Thoracic aorta (tissue), 2 donors: ENCODE measurements at regions not wholly inside any gene's neighbourhood (a gene's known extent, or its start where the extent isn't known, plus 50 kb on each side); places are given as distances from the start of the nearest gene placed in this dataset.

ENCODE experiments used
- ATAC-seq: fragments of 150-250 bp; one replicate; pipeline ENCODE4 v1.8.0; 2017; ENCODE audit warnings: low read depth; ENCODE audit not compliant: insufficient number of reproducible peaks, low FRiP score
- DNase-seq: peaks from one replicate; pipeline ENCODE4 v3.0.0-alpha.2; 2020; ENCODE audit warnings: low spot score
- H3K27ac ChIP-seq, 2 donors: fragments of 200-600 bp; sonication (generic); 1 replicate in 1 of 2; 2 replicates in 1 of 2; pipeline ENCODE4 v1.5.1; 2016; ENCODE audit warnings: mild to moderate bottlenecking in 2 of 2, moderate library complexity in 2 of 2
- H3K27me3 ChIP-seq: fragments of 200-600 bp; sonication (generic); replicated peaks from 2 replicates; pipeline ENCODE4 v1.6.0; 2016; ENCODE audit warnings: mild to moderate bottlenecking; ENCODE audit not compliant: insufficient read depth
- H3K36me3 ChIP-seq: fragments of 200-600 bp; sonication (generic); one replicate; pipeline ENCODE4 v1.5.1; 2016
- H3K4me1 ChIP-seq, 2 donors: fragments of 200-600 bp; sonication (generic); 1 replicate in 1 of 2; 2 replicates in 1 of 2; pipeline versions ENCODE4 v1.5.1 to v1.6.0; 2016; ENCODE audit warnings: low read depth in 2 of 2, mild to moderate bottlenecking in 1 of 2; ENCODE audit not compliant: control insufficient read depth in 1 of 2
- H3K4me3 ChIP-seq: fragments of 200-600 bp; sonication (generic); 2 replicates; pipeline ENCODE4 v1.5.1; 2016; ENCODE audit warnings: mild to moderate bottlenecking
- H3K9me3 ChIP-seq: fragments of 200-600 bp; sonication (generic); 2 replicates; pipeline ENCODE4 v1.5.1; 2016
- TF ChIP-seq, protein P1 (sequence below): fragments of 200-600 bp; sonication (generic); IDR thresholded peaks from one replicate; pipeline ENCODE4 v1.5.1; 2019; ENCODE audit warnings: antibody characterized with exemption

DNA sequence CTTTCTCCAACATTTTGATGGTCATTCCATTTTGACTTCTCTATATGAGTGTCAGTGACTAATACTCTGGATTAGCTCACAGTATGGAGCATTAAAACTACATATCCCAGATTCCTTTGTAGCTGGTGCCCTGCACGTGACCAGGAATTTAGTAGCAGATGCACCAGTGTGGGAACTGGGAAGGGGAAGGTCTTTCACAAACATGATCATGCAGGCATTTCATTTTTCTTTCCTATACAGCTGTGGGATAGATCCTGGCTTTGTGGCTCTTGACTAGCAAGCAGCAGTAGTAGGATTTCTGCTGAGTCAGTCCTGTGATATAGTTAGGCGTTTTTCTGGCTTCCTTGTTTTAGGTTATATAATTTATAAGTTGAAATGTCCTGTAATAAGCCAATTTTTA, 971.0 kb upstream of the CDH2 start:
- DNase-seq (no peak), ATAC-seq (no peak)
- no peaks in the 10 kb centered on the region for H3K9me3 ChIP-seq
- H3K27me3 ChIP-seq, result no peaks in the 10 kb centered on the region
- H3K4me1 ChIP-seq, result no peaks in the 10 kb centered on the region
- H3K4me3 ChIP-seq, result no peak overlapping the region
- no peaks in the 10 kb centered on the region for H3K36me3 ChIP-seq
- H3K27ac ChIP-seq, result no peak overlapping the region
- TF ChIP-seq, protein P1, sequence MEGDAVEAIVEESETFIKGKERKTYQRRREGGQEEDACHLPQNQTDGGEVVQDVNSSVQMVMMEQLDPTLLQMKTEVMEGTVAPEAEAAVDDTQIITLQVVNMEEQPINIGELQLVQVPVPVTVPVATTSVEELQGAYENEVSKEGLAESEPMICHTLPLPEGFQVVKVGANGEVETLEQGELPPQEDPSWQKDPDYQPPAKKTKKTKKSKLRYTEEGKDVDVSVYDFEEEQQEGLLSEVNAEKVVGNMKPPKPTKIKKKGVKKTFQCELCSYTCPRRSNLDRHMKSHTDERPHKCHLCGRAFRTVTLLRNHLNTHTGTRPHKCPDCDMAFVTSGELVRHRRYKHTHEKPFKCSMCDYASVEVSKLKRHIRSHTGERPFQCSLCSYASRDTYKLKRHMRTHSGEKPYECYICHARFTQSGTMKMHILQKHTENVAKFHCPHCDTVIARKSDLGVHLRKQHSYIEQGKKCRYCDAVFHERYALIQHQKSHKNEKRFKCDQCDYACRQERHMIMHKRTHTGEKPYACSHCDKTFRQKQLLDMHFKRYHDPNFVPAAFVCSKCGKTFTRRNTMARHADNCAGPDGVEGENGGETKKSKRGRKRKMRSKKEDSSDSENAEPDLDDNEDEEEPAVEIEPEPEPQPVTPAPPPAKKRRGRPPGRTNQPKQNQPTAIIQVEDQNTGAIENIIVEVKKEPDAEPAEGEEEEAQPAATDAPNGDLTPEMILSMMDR, result no peak

DNA sequence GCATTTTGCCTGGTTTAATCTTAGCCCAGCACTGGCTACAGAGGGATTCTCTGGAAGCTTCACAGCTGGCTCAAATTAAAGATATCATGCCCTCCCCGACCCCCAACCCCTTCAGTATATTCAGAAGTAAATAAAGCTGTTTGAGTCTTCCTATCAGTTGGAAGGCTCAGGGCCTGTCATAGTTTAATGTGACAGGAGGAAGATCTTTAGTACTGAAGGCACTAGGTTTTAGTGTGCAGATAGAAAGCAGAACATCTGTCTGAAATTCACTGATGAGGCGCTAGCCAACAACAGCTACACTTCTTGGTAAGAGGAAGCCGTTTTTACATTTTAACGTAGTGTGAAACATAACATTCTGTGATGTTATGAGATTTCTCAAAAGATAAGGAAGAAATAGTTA, 969.1 kb upstream of the CDH2 start:
- TF ChIP-seq, protein P1, result no peak
- Histone ChIP-seq H3K36me3 (no peaks in the 10 kb centered on the region), H3K4me3 (no peak overlapping the region), H3K27ac (no peak overlapping the region), H3K9me3 (no peaks in the 10 kb centered on the region), H3K27me3 (no peaks in the 10 kb centered on the region), H3K4me1 (no peaks in the 10 kb centered on the region)
- DNase-seq (no peak), ATAC-seq (no peak)

DNA sequence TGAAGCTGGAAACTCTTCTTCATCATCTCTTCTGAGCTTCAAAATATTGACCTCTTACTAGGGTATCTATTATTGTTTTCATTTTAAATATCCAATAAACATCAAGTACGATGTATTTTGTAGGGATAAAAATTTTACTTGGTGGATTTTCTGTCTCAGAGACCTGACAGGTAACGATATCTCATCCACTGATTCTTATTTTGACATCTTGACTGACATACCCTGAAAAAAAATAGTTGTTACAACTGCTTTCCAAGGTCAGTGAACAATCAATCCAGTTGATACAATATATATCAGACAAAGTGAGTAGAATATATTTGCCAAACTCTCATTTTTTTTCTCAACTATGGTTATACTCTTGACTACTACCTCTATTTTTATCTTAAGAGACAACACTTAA, 963.7 kb upstream of the CDH2 start:
- Histone ChIP-seq H3K4me1 (no peaks in the 10 kb centered on the region), H3K36me3 (no peaks in the 10 kb centered on the region), H3K27ac (no peak overlapping the region), H3K27me3 (no peaks in the 10 kb centered on the region), H3K9me3 (no peaks in the 10 kb centered on the region), H3K4me3 (no peak overlapping the region)
- TF ChIP-seq, protein P1, result no peak
- no peak for DNase-seq
- no peak for ATAC-seq

DNA sequence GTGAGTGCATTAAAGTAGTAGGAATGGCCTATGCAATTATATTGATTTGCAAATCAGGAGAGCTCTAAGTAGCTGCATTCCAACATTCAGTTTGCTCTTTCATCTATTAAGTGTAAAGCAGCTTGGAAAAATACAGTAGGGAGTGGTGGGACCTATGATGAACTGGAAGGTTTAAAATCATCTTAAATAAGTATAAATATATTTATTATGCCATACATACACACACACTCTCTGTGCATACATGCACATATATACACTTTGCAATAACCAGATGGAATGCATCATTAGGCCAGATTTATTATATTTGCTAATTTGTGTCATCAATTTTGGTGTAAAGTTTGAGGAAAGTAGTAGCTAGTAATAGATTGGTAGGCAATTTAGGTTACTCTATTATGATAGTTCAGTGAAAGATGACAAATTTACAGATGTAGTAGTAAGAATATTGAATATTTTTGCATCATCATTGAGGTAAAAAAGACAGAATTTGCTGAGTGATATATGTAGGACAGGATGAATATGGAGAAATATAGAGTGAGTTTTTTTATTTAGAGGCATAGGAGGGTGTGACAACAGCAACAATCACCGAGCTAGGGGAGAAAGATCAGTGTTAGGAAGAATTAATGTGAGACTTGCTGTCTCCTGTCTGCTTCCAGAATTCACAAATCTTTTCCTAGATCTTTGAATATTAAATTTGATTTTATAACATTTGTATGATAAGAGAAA, 961.0 kb upstream of the CDH2 start:
- TF ChIP-seq, protein P1, result no peak
- H3K4me3 ChIP-seq, result no peak overlapping the region
- H3K27me3 ChIP-seq, result no peaks in the 10 kb centered on the region
- no peaks in the 10 kb centered on the region for H3K4me1 ChIP-seq
- H3K27ac ChIP-seq, result no peak overlapping the region
- ATAC-seq, result no peak
- DNase-seq, result no peak
- no peaks in the 10 kb centered on the region for H3K36me3 ChIP-seq
- H3K9me3 ChIP-seq, result no peaks in the 10 kb centered on the region

DNA sequence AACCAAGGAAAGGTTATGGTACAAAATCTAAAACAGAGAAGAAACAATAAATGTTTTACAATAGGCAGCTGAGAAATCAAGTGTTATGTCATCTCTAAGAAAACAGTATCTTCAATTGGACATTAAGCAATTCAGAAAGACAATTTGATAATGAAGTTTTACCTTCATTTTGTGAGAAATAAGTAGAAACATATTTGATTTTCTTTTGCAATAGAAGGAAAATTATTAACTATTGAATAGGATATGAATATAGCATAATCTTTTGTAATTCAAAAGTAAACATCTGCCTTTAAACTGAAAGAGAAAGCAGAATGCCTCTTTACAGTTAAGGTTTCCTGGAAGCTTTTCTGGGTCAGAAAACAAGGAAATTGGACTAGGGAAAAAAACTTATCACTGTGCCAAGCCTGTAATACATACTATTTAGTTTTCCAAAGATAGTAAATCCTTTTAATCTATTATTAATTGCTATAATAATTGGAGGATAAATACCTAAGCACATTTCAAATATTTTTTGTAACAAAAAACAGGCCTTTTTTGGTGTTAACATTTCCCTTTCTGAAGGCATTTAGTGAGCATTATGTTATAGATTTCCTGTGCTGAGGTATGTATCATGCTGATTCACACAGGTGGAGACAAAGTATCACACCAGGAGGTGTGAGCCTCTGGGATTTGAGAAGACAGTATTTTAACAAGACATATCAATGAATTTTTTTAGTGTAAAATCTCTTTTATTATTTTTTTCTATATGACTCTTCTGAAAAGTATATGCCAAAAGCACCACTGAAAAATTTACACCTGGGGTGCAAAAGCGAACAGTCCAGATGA, 947.0 kb upstream of the CDH2 start:
- TF ChIP-seq, protein P1, result no peak
- Histone ChIP-seq H3K4me3 (no peak overlapping the region), H3K9me3 (no peaks in the 10 kb centered on the region), H3K4me1 (no peaks in the 10 kb centered on the region), H3K27me3 (no peaks in the 10 kb centered on the region), H3K36me3 (no peaks in the 10 kb centered on the region), H3K27ac (no peak overlapping the region)
- ATAC-seq (no peak), DNase-seq (no peak)
